NCI-H82 (cell line): ENCODE measurements at regions not wholly inside any gene's neighbourhood (a gene's known extent, or its start where the extent isn't known, plus 50 kb on each side); places are given as distances from the start of the nearest gene placed in this dataset.
"Not testable (repeated sequence)": the region's sequence is repeated elsewhere in the genome, so short reads cannot be mapped to it uniquely, and the experiment has no call there.

Experiments used
- DNase-seq: peaks from one replicate; lab custom pipeline; 2025; lab: John Stamatoyannopoulos, UW

DNA sequence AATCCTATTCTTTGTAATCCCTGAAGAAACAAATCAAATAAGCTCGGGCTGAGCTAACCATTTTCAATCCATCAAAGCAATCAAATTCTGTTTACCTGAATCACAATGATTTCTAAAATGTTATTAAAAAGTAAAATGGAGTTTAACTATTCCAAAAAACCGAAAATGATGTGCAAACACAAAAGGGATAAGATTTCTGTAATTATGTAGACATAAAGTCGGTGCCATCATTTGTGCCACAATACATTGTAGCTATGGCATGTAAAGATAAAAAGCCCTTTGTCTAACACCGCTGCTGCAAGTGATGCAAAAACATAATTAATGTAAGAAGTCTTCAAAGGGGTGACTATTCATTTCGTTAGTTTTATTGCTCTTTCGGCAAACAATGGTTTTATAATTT, 125.1 kb upstream of the FAM204A start:
- DNase-seq: no peak

DNA sequence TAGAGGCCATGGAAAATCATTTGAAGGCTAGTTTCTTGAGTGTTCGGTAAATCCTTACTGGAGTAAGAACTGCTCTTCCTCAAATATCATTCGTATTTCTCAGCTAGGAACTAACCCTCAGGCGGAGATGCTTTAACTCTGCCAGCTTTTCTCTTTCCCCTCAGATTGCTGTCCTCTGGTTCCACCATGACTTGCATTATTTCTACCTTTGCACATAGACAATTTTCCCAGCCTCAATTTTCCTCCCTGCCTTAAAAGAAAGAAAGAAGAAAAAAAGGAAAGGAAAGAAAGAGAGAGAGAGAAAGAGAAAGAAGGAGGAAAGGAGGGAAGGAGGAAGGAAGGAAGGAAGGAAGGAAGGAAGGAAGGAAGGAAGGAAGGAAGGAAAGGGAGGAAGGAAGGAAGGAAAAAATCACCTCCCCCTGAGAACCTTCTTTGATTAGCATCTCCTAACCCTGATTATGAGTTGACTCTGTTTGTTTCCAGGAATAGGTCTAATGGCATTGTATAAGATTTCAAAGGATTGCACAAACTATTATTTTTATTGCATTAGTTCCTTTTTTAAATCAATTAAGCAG, 123.3 kb upstream of the FAM204A start:
- no peak for DNase-seq

DNA sequence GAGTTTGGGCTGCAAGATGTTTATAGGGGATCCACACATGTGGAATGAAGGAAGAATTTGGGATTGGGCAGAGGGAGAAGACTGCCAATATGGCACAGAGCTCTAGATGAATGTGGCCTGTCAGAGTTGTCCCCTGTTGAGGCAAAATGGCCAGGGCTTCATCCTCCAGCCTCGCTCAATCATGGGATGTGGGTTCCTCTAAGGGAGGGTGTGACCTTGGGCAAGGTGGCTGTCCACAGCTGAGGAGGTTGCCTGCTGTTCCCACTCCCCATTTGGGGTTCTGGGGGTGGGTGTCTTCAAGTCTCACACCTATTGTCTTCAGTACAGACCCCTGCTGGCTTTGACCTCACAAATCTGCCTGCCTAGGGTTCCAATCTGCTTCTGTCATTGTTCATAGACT, 121.6 kb upstream of the FAM204A start:
- DNase-seq: no peak

DNA sequence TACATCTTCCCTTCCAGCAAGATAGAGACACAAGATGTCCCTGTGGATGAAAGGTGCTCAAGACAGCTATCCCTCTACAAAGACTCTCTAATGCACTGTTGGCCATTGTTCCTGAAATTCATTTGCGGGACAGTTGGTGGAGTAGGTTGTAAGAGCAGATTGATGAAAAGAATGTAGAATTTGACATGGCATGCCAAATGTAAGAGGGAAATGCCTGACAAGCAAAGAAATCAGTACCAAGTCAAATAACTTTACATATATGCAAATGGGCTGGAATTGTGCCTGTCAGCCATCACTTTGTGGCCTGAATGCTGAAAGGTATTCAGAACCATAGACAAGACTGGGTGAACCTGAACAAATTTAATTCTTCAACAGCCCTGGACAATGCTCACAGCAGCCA, 120.3 kb upstream of the FAM204A start:
- DNase-seq: no peak

DNA sequence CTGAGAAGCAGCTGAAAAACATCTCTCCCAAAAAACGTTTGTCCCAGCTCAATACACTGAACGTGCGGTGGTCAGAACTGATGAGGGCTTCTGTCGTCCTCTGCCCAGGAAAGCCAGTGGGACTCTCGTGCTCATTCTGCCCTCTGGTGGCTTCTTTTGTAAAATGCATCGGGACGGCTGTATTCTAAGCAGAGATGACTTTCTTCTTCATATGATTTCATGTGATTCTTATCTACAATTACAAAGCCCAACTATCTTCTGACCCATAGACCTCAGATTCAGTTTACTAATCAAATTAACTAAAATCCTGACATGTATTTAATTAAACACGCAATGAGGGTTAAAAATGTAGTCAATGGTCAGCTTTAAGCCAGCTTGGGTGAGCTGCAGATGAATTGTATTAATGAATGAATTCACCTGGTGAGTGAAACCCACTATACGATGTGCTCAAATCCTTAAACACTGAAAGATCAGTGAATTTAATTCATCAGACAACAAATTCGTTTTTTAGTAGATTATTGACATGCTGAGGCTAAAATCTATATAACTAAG, 117.6 kb upstream of the FAM204A start:
- peak; percentile 69 for DNase-seq

DNA sequence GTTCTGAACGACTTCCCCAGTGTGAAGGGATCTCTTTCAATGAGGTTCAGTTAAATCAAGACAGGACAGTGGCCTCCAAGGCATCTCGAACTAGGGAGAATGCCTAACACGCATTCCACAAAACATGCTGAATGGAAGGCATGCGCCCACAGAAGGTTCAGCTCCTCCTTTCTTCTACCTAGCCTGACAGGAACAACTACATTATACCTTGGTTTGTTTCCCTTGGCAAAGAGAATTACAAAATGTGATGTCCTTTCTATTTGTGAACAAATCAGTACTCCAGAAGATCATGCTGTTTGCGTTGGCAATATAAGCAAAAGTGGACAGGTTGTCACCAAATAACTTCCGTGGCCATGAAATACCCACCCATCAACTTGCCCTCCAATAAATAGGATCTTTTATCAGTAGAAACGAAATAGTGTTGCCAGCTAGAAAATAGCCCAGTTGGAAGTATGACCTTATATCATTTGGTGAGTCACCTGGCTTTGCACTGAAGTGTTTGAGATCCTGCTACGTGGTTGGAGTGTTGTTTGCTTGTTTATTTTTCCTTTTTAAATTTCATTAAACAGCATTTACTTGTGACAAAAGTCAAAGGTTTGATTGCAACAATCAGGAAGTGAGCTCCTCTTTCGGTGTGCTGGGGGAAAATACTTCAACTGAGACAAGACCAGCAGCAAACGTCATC, 117.0 kb upstream of the FAM204A start:
- DNase-seq: no peak

DNA sequence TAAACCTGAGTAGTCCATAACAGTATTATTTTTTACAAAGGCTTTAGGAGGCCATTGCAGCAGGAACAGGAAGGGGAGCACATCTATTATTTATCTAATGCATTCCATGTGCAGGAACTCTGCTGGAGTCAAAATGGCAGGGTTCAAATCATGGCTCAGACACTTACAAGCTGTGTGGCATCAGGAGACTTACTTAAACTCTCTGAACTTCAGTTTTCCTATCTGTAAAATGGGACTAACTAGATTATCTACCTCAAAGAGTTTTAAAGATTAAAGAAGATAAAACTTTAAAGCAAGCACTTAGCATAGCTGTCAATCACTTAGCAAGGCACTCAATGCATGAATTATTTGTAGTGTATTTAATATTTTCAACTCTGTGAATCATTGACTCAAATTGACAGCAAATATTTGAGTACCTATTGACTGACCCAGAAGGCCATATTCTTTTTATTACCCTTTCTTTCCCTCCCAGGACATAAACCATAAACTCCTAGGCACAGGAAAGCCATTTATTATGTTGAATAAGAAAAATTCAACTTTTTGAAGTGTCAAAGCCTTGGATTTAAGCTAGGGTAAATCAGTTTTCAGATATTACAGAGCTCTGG, 115.8 kb upstream of the FAM204A start:
- DNase-seq: no peak

DNA sequence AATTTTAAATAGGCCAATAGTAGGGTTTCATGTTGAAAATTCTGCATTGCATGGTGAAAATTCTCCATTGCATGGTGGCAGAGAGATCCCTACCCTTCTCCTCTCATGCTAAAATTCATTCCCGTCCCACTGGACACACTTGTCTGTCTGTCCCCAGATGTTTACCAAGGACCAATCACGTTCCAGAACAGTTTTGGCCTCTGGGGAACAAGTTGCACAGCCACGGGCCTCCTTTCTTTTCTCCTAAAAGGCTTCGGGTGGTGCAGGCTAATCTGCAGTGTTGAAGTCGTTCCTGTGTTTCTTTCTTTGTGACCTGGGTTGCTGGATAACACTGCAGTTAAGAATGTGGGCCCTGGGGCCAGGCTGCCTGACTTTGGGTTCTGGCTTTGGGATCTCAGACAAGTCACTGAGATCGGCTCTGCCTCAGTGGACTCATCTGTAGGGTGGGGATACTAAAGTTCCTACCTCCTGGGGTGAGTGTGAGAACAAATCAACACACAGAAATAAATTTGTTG, 113.1 kb upstream of the FAM204A start:
- no peak for DNase-seq

DNA sequence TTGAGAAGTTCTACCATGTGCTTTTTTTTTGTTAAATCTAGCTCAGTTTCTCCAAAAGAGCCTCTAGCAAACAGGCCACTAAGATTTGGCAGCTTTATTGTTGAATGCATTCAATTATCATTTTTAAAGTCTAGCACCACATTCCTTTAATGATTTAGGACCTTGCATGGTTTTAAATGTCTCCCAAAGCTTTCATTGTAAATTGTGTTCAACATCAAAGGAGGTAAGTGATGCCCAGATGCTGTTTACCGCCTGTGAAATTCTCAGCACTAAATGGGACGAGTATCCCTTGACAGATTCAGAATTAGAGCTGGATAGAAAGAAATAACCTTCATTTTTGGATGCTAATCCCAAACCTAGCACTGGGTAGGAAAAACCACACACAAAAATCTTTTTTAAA, 112.1 kb upstream of the FAM204A start:
- no peak for DNase-seq

DNA sequence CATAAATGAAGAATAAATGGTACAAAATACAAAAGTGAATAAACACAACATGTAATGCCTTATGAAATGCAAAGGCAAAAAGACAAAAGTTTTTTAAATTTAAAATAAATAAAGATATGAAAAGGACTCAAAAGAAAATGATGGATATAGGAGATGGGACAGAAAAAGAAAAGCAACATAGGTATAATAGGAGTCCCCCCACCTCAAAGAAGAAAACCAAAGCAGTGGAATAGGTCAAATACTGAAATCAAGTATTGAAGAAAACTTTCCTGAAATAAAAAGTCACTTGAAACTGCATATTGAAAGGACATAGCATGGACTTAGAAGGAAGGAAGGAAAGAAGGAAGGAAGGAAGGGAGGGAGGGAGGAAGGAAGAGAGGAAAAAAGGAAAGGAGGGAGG, 110.0 kb upstream of the FAM204A start:
- no peak for DNase-seq

DNA sequence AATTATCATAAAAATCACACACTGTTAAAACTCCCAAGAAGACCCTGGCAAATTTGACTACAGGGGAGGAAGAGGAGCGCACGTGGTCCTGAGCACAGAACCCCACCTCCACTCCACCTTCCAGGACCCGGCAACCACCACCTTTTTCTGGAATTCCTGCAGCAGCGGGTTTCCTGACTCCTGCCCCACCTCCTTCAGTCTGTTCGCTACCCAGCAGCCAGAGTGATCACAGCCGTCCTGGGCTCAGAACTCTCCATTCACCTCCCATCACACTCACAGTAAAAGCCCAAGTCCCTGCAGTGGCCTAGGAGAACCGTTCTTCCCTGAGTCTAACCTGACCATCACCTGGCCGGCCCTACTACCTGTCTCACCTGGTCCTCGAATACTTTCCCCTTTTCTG, 107.4 kb upstream of the FAM204A start:
- DNase-seq: no peak

DNA sequence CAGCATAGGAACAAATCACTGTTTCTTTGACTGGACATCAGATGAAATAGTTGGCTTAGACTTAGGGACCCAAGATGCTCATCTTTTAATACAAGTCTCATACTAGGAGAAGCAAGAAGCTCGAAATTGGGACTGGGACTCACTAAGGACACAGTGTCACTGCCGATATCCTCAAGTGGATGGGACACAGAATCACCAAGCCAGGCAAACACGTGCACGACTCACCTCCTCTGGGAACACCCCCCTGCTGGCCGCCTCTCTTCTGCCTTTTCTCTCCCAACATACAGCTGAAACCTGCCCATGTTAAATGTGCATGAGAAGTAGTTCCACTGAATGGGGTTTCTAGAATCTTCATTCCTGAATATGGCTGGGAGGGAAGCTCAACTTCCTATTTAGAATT, 106.6 kb upstream of the FAM204A start:
- DNase-seq: peak; percentile 1

DNA sequence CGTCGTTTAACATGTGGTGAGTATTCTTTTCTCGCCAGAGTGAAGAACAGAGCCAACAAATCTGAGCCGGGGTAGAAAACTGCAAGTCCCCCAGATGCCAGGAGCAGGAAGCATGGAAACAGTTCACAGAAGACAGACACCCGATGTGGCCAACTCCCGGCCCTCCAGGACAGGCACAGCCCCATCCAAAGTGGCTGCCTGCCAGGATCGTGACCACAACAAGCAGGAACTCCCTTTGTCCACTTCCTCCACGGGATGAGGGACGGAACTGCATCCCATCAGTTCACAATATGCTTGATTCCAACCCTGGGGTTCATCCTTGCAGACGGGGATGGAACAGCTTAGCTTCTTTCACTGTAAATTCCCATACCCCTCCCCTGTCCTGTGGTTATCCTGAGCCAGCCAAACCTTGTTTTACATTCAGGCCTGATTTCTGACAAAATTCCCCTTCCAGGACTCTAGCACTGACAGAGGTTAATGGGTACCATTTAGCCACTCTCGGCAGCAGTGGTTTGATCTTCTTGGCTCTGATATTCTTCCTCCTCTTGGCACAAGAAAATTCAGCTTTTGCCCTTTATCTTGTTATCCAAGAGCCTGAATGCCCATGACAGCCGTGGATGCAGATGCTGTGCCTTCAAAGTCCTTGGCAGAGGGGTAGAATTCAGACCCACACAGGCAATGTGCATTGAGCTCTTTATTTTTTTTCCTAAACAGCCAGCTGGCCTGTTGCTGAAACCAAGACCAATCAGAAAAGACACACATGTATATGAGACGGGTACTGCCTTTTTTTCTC, 105.5 kb upstream of the FAM204A start:
- no peak for DNase-seq

DNA sequence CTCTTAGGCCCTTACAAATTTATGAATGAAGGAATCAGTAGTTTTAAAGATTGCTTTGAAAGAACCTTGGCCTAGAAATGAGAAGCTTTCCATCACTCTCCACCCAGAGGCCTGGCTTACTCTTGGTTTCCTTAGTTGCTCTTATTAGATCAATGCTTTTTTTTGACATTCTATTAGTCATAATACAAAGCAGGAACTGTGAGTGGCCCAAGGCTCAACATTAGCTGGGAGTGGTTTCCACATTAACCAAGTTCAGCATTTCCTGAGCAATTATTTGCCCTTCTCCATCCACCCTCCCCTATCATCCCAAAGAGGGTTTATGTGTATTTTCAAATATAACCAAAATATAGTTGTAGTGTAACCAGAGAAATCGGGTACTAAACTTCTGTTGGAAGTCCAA, 103.4 kb upstream of the FAM204A start:
- no peak for DNase-seq

DNA sequence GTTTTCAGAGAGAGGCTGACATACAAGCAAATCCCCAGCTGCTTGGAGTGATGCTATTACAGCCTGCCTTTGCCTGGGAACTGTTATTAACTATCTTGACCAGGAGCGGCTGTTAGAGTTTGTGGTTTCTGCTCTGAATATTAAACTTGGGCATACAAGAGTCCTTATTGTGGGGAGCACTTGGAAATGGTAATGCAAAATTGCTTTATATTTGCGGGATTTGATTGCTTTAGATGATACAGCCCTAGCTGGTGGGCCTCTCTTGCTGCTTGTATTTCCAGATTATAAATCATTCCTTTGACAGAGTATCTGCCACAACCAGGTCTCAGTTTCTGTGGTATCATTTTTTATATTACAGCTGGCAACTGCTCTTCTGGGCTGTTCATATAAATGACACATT, 101.9 kb upstream of the FAM204A start:
- no peak for DNase-seq

DNA sequence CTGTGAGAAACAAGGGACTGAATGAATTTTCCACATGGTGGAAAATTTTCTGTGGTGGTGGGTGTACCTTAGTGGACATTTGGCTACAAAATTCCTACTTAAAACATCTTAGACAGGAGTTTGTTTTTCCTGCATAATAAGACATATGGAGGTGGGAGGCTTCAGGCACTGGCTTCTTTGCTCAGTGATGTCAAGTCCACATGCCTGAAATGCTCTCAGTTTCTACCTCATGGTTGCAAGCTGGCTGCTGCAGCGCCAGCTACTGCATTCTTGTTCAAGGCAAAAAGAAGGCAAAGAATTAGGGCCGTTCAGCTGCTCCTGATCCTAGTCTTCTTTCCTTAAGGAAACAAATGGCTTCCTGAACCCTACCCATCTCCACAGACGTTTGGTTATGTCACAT, 99.9 kb upstream of the FAM204A start:
- no peak for DNase-seq

DNA sequence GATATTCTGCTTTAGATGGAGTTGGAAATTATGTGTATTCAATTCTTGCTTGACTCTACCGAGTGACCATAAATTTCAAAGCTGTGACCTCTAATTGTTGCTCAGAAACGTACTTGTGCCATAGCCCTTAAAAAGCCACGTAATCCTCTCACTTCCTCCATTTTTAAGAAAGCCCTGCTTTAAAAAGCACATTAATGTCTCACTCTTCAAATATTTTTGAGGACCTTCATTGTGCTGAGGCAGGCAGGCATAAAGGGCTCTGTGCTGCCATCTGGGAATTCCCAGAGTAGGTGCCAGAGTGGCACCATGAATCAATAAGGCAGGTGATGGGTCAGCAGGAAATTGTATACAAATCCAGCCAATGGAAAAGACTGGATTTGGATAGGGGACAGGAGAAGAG, 97.7 kb upstream of the FAM204A start:
- no peak for DNase-seq

DNA sequence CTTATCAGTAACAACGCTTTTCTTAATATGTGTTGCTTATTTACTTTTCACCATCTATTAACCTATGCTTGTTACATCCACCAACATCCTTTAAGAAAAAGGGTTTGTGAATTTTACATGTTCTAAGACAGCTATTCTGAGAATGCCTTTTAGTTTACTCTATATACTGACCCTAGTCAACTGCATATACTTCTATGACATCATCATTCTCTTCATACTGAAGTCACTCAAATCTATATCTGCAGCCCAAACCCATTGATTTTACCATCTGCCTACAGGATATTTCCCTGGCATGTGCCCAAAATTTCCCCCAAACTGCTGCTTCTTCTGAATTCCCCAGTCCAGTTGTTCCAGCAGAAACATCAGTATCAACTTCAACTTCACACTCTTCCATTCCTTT, 94.6 kb upstream of the FAM204A start:
- no peak for DNase-seq

DNA sequence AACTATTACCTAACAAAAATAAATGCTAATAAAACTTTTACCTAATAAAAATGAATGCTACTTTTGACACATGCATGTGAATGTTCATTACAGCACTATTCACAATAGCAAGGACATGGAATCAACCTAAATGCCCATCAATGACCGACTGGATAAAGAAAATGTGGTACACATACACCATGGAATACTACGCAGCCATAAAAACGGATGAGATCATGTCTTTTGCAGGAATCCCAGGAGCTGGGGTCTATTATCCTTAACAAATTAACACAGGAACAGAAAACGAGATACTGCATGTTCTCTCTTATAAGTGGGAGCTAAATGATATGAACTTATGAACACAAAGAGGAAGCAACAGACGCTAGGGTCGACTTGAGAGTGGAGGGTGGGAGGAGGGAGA, 88.1 kb upstream of the FAM204A start:
- DNase-seq: no peak

DNA sequence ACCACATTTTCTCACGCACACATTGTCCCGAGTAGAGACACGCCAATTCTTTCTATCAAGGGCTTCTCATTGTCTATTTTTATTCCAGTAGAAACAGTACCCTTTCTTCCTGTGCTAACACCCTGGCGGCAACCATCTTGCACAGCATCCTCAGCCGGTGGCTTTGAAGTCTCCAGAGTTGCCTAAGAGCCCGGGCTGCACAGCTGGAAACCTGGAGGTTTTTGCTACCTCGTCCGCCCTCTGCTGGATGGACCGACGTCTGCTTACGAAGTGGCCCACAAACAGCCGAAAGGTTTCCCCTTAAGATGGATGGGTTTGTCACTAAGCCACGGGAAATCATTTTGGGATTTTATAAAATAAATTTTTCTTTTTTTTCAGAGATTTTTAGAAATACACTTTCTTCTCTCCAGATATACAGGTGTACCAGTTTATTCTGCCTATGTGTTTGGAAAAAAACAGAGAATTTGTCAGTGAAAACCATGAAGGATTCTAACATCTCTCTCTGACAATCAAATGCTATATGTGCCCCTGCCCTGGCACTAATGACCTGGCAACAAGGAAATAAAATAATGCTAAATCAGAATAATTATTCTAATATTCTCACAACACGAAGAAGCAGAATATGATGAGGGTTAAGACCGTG, 81.8 kb upstream of the FAM204A start:
- DNase-seq: peak; percentile 85

DNA sequence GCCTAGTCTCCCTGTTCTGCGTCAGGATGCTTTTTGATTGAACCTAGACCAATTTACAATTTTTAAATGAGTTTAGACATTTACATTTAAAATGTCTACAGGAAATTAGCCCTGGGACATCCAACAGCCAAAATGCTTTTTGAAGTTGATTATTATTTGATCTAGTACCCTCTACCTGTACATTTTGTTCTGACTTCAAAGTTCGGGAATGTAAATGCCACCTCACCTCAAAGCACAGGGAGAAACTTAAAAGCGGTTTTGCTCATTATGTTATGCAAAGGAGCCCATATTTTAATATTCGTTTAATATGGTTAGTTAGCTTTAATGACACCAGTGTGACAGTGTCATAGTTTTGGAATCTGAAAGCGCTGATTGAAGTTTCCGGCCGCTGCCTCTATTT, 80.1 kb upstream of the FAM204A start:
- DNase-seq: no peak

DNA sequence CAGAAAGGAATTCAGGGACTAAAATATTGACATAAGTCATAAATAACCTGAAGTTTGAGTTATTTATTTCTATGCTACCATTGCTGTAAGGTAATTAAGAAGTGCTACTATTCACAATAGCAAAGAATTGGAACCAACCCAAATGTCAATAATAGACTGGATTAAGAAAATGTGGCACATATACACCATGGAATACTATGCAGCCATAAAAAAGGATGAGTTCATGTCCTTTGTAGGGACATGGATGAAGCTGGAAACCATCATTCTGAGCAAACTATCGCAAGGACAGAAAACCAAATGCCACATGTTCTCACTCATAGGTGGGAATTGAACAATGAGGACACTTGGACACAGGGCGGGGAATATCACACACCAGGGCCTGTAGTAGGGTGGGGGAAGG, 77.9 kb upstream of the FAM204A start:
- DNase-seq: not testable (repeated sequence)
